CD4-positive, alpha-beta T cell treated with Interleukin-6 for 4 hours (primary cell): ENCODE measurements at regions not wholly inside any gene's neighbourhood (a gene's known extent, or its start where the extent isn't known, plus 50 kb on each side); places are given as distances from the start of the nearest gene placed in this dataset.

Experiments
- DNase-seq: peaks from one replicate; pipeline ENCODE4 v3.0.0-alpha.2; 2020; ENCODE audit warnings: mixed read lengths

- no peak for DNase-seq
These were observed 311.0 kb downstream of the GRIN2B start for GRCh38 chr12:13670285-13670866.

GRCh38 chr12:13668880-13669279, 312.5 kb downstream of the GRIN2B start:
- DNase-seq: no peak

- DNase-seq: no peak
These were observed 314.6 kb downstream of the GRIN2B start for GRCh38 chr12:13666806-13667205.

DNA sequence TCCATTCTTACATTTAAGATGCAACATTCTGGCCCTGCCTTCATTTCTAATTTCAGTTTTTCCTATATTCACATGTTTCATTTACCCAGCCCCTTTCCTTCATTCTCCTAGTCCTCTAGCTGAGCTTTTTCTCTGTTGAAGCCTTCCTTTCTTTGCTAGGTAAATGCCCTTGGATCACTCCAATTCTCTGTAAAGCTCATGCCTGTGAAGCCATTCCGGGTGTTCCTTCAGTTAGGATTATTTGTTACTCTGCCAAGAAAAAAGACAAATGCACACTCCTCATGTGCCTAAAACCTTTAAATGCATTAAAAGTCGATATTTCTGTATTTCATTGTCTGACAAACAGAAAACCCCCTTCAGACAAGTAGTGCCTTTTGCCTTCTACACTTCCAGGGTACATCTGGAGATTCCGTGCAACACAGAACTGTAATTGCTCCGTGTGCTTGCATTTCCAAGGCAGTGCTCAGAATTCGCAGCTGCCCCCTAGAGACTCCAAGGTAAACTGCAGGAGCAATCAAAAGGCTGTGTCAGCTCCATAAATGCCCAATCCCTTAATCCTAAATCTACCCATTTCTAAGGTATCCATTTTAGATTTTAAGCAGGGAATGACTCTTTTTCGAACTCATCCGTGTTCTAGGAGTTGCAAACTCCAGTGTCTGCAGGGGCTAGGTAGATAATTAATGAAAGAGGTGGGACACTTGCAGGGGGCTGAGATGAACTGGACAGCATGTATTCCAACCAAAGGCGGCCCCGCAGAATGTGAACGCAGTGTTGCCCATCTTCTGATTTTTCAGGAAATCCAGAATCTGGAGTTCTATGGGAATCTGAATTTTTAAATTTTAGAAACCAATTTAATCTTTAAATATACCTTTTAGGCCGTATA, 320.2 kb downstream of the GRIN2B start:
- peak; percentile 13 for DNase-seq

DNA sequence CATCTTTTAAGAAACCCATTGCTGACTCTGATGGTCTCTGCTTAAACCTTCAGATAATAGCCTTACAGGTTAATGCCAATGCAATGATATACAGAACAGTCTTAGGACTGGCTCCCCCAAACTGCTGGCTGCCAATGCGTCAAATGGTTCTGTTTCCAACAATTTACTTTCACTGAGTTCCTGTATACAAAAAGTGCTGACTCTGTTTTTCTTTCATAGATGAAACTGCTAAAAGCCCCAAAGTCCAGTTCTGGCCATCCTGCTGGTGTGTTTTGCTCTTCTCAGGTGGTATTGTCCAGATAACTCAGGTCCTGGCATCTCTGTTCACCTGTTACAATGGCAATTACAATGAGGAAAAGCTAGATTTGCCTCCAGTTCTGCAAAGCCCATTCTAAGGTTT, 326.9 kb downstream of the GRIN2B start:
- no peak for DNase-seq

DNA sequence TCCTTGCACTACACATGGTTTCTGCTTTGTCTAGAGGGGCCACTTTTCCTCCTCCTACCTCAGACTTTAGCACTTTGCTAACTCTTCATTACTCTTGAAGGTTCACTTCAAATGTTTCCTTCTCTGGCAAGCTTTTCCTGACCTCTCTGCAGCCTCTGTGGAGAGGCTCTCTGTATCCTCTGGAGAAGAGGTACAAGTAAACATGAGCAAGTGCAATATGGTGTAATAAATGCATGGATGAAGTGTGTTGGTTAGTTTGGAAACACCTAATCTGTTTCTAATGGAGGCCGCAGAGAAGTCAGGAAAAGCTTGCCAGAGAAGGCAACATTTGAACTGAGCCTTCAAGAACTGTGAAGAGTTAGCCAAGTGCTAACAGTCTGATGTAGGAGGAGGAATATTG, 329.3 kb downstream of the GRIN2B start:
- no peak for DNase-seq

GRCh38 chr12:13635709-13636108, 345.7 kb downstream of the GRIN2B start:
- no peak for DNase-seq

GRCh38 chr12:13631873-13632272, 349.5 kb downstream of the GRIN2B start:
- no peak for DNase-seq

GRCh38 chr12:13630354-13630753, 351.0 kb downstream of the GRIN2B start:
- DNase-seq: no peak

- DNase-seq: no peak
These were observed 353.3 kb downstream of the GRIN2B start for GRCh38 chr12:13628067-13628466.

DNA sequence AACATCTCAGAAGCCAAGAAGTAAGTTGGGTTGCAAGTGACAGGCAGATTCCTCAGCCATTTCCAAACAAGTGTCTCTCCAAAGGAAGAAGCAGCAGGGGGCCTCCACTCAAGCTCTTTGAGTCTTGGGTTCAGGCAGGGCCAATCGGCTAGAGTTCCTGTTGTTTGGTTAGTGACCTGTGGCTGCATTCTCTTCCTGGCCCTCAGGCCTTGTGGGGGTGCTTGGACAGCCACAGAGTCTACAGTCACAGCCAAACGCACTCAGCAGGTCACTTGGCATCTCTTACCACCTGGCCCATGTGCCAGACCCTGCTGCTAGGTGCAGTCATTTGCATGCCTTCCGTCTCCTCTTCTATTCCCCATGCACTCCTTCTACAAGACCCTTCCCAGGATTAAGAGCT, 353.9 kb downstream of the GRIN2B start:
- DNase-seq: no peak

- DNase-seq: no peak
These were observed 368.1 kb downstream of the GRIN2B start for GRCh38 chr12:13613297-13613696.

DNA sequence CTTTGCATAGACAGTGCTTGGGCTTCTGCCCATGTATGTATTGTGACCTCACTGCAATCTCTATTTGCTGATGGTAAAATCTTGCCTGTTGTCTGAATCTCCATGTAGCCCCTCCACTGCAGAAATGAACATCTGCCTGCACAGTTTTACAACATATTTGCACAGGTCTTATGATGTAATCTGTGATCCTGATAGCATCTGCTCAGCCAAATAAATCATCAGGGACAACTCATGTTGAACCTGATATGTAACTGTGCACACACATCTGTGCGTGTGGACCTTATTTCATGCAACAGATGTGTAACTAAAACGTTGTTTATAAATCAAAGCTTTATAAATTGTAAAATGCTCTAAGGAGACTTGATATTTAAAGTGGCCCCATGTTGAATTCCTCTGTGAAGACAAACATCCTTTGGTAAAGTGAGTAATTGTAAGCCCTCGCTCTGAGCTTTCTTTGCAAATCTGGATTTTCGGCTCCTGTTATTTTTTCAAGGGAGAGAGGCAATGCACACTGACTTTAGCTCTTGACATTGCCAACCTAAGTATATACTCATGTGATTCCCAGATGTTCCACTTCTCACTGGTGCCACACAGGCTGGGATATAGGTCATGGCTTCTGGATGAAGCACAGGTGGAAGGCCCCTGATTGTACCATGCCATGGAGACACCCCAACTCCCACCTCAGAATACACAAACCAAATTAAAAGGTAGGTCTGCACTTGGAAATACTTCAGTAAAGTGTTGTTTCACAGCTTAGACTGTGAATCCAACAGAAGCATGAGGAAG, 371.3 kb downstream of the GRIN2B start:
- no peak for DNase-seq

DNA sequence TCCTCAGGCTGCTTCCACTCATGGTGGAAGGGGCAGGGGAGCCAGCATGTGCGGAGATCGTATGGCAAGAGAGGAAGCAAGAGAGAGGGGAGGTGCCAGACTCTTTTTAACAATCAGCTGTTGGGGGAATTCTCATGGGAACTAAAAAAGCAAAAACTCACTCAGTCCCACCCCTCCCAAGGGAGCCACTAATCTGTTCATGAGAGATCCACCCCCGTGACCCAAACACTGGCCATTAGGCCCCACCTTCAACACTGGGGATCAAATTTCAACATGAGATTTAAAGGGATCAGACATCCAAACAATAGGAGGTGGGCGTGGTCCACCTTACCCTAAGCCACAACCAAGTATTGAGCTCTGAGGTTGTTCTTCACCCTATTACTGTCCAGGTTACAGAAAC, 375.1 kb downstream of the GRIN2B start:
- no peak for DNase-seq

DNA sequence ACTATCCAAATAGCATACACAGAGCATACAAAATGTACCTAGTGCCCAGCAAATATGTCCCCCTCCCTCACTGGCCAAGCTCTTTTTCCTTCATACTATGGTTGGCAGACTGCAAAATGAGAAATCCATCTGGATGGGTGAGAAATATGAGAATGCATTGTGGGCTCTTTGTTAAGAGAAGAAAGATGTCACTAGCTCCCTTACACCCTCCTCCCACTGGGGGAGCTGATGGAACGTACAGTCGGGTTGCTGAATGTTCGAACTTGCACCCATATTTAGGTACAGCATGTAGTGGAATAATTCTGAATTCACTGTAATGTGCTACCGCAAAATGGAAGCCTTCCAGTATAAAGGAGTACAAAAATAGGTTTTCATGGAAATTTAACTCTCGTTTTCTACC, 377.4 kb downstream of the GRIN2B start:
- DNase-seq: no peak

DNA sequence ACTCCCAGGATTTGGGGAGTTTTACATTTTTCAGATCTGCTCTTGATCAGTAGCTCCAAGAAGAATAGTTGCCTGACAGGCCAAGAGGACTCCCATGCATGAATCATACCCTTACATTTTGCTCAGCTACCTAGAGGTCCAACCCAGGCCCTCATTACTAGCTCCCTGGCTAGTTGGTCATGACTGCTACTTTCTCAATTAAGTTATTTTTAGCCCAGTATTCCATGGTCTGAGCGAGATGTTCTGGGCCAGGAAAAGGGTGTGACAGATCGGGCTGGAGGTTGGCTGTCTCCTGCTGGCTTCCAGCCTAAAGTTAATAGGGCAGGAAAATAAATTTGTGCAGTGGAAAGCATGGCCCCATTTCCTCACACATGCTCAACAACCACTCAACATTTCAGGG, 379.2 kb downstream of the GRIN2B start:
- no peak for DNase-seq

DNA sequence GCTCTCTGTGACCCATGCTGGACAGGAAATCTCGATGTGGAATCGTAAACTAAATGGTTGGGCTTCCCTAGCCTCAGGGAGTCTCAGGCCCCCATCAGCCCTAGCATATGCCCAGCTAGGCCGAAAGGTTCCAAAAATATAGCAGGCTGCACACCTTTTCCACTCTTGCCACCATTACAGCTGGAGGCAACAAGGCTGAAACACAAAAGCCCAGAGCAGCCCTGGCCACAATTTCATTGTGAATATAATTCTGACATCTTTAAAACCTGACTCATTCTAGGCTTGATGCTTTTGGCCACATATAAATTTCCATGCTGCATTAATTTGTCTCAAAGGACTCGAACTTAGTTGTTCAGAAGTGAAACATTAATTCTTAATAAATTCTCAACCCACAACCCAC, 382.2 kb downstream of the GRIN2B start:
- no peak for DNase-seq

GRCh38 chr12:13597837-13598236, 383.6 kb downstream of the GRIN2B start:
- DNase-seq: no peak

GRCh38 chr12:13597166-13597565, 384.2 kb downstream of the GRIN2B start:
- no peak for DNase-seq

DNA sequence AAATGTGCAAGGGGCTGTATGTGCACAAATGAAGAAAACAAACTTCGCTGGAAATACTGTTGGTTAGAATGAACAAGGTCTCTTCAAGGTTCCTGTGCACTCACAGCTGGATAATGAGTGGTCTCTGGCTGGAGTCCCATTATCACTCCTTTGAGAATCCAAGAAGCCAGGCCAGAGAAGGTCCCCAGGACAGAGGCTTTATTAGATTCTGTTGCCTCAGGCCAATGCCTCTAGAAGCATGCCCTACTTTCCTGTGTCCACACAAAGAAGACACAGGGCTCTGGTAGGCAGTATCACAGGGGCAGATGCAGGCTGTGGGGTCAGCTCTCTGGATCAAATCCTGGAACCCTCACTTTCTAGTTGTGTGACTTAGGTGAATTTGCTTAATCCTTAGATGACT, 384.7 kb downstream of the GRIN2B start:
- DNase-seq: no peak

DNA sequence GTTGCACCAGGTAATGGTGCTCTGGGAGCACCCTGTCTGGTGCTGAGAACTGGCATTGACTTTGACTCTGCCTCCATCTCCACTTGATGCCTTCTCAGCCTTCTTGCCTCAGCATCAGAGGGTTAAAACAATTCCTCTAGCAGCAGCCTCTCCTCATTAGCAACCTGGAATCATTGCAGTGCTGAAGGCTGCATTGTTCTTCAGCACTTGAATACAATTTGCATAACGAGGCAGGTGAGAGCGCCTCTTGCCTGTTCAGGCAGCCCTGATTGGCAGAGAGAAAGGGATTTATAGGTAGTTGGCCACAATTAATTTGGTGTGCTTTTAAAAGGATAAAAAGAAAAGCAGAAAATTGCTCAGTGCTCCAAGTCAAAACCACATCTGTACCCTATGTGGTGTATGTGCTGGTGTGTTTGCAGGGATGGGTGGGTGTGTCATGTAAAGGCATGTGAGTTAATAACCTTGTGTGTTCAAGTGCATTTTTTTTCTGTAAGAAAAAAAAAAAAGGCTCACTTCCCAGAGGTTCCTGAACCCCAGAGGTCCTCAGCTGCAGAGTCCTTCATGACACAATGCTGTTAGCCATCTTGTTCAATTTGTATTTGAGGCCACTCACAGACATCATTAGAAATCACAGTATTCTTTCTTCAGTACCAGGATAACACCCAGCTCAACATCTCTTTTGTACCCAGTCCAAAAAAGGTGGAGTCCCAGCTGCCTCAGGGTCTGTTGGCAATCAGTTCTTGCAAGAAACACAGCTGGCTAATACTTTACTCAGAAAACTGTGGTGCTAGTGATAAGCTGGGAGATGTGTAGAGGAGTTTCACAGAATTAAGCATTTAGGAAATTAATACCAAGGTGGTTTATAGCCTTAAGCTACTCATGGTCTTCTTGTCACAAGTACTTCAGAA, 385.6 kb downstream of the GRIN2B start:
- DNase-seq: no peak

GRCh38 chr12:13594731-13595514, 386.5 kb downstream of the GRIN2B start:
- DNase-seq: no peak
